LNCAP (cell line): ENCODE measurements at regions not wholly inside any gene's neighbourhood (a gene's known extent, or its start where the extent isn't known, plus 50 kb on each side); places are given as distances from the start of the nearest gene placed in this dataset.

Experiments
- CTCF ChIP-seq: fragments of 450-650 bp; IDR thresholded peaks from 2 replicates; pipeline ENCODE4 v1.5.1; 2017; ENCODE audit warnings: mild to moderate bottlenecking

GRCh38 chr21:18716578-18717138 is 313.1 kb upstream of the TMPRSS15 start:
- TF ChIP-seq CTCF = no peak

- no peak for TF ChIP-seq CTCF
These were observed 318.6 kb upstream of the TMPRSS15 start for GRCh38 chr21:18722193-18722592.

GRCh38 chr21:18723171-18723570 is 319.6 kb upstream of the TMPRSS15 start:
- no peak for TF ChIP-seq CTCF

GRCh38 chr21:18725653-18726052 is 322.1 kb upstream of the TMPRSS15 start:
- TF ChIP-seq CTCF = no peak

- TF ChIP-seq CTCF = no peak
These were observed 338.4 kb upstream of the TMPRSS15 start for GRCh38 chr21:18741954-18742353.

- no peak for TF ChIP-seq CTCF
These were observed 339.9 kb upstream of the TMPRSS15 start for GRCh38 chr21:18743531-18743930.

GRCh38 chr21:18744840-18745239 is 341.3 kb upstream of the TMPRSS15 start:
- TF ChIP-seq CTCF = no peak

GRCh38 chr21:18759267-18759666 is 355.7 kb upstream of the TMPRSS15 start:
- no peak for TF ChIP-seq CTCF
